Mesenchymal stem cell (in vitro differentiated cells and primary cell): ENCODE measurements at regions not wholly inside any gene's neighbourhood (a gene's known extent, or its start where the extent isn't known, plus 50 kb on each side); places are given as distances from the start of the nearest gene placed in this dataset.

Experiments used
- DNase-seq: peaks from one replicate; pipeline ENCODE4 v3.0.0-alpha.2; 2013
- H2AFZ ChIP-seq: one replicate; pipeline ENCODE4 v1.6.1; 2013; ENCODE audit warnings: low read depth, mild to moderate bottlenecking, control low read depth, inconsistent platforms, low read length, moderate library complexity
- H2AK5ac ChIP-seq: 2 replicates; pipeline ENCODE4 v1.6.1; 2013; ENCODE audit warnings: low read length, moderate library complexity, mild to moderate bottlenecking, inconsistent platforms; ENCODE audit not compliant: severe bottlenecking
- H2BK120ac ChIP-seq: one replicate; pipeline ENCODE4 v1.6.1; 2013; ENCODE audit warnings: low read depth, mild to moderate bottlenecking, inconsistent platforms, low read length, moderate library complexity
- H2BK12ac ChIP-seq, 2 experiments: one replicate each; pipeline ENCODE4 v1.6.1; 2013; ENCODE audit warnings: inconsistent platforms in 2 of 2, low read length in 2 of 2, mild to moderate bottlenecking in 2 of 2, moderate library complexity in 2 of 2, control low read depth in 1 of 2
- H2BK15ac ChIP-seq: one replicate; pipeline ENCODE4 v1.6.1; 2013; ENCODE audit warnings: mild to moderate bottlenecking, low read depth, inconsistent platforms; ENCODE audit not compliant: poor library complexity, severe bottlenecking
- H2BK5ac ChIP-seq: 2 replicates; pipeline ENCODE4 v1.6.1; 2013; ENCODE audit warnings: low read depth, mild to moderate bottlenecking, low read length, control low read depth, inconsistent platforms; ENCODE audit not compliant: poor library complexity, severe bottlenecking
- H3K14ac ChIP-seq, 2 experiments: one replicate each; pipeline ENCODE4 v1.6.1; 2013; ENCODE audit warnings: inconsistent platforms in 2 of 2, low read length in 2 of 2, control low read depth in 1 of 2, mild to moderate bottlenecking in 1 of 2, moderate library complexity in 1 of 2
- H3K18ac ChIP-seq, 2 experiments: one replicate each; pipeline ENCODE4 v1.6.1; 2013; ENCODE audit warnings: inconsistent platforms in 2 of 2, low read length in 2 of 2, control low read depth in 1 of 2, low read depth in 1 of 2, mild to moderate bottlenecking in 1 of 2
- H3K23ac ChIP-seq, 2 experiments: one replicate each; pipeline ENCODE4 v1.6.1; 2013; ENCODE audit warnings: inconsistent platforms in 2 of 2, low read length in 2 of 2, mild to moderate bottlenecking in 2 of 2, moderate library complexity in 2 of 2, control low read depth in 1 of 2
- H3K27ac ChIP-seq: 2 replicates; pipeline ENCODE4 v1.5.1; 2013; ENCODE audit warnings: mild to moderate bottlenecking, moderate library complexity, low read length, control low read depth, inconsistent platforms; ENCODE audit not compliant: poor library complexity, severe bottlenecking
- H3K27me3 ChIP-seq, 2 experiments: 2 replicates each; pipeline versions ENCODE4 v1.6.1 to v1.7.0; 2013; ENCODE audit warnings: low read length in 2 of 2, mild to moderate bottlenecking in 2 of 2, moderate library complexity in 2 of 2, control low read depth in 1 of 2, inconsistent platforms in 1 of 2; ENCODE audit not compliant: control insufficient read depth in 1 of 2, insufficient read depth in 1 of 2
- H3K36me3 ChIP-seq, 2 experiments: 2 replicates each; pipeline versions ENCODE4 v1.6.1 to v1.7.0; 2013; ENCODE audit warnings: low read length in 2 of 2, control low read depth in 1 of 2, inconsistent platforms in 1 of 2, low read depth in 1 of 2, mild to moderate bottlenecking in 1 of 2; ENCODE audit not compliant: insufficient read depth in 2 of 2, control insufficient read depth in 1 of 2
- H3K4ac ChIP-seq, 2 experiments: one replicate each; pipeline ENCODE4 v1.6.1; 2013; ENCODE audit warnings: inconsistent platforms in 2 of 2, low read length in 2 of 2, mild to moderate bottlenecking in 2 of 2, moderate library complexity in 2 of 2, control low read depth in 1 of 2, low read depth in 1 of 2
- H3K4me1 ChIP-seq: 2 replicates; pipeline ENCODE4 v1.6.1; 2013; ENCODE audit warnings: low read depth, low read length, control low read depth; ENCODE audit not compliant: control insufficient read depth, insufficient read depth
- H3K4me2 ChIP-seq: 2 replicates; pipeline ENCODE4 v1.6.1; 2013; ENCODE audit warnings: low read length, mild to moderate bottlenecking, inconsistent platforms; ENCODE audit not compliant: poor library complexity, severe bottlenecking
- H3K4me3 ChIP-seq, 2 experiments: 2 replicates each; pipeline versions ENCODE4 v1.5.1 to v1.7.0; 2013; ENCODE audit warnings: low read length in 2 of 2, mild to moderate bottlenecking in 2 of 2, control low read depth in 1 of 2, low read depth in 1 of 2; ENCODE audit not compliant: insufficient read depth in 1 of 2
- H3K79me1 ChIP-seq: replicated peaks from 2 replicates; pipeline ENCODE4 v1.6.1; 2013; ENCODE audit warnings: mild to moderate bottlenecking, control low read depth, low read length, inconsistent platforms; ENCODE audit not compliant: poor library complexity, severe bottlenecking
- H3K9ac ChIP-seq: 2 replicates; pipeline ENCODE4 v1.7.0; 2013; ENCODE audit warnings: mild to moderate bottlenecking, low read length, moderate library complexity
- H3K9me3 ChIP-seq: 2 replicates; pipeline ENCODE4 v1.7.0; 2013; ENCODE audit warnings: mild to moderate bottlenecking, low read length; ENCODE audit not compliant: control insufficient read depth
- H4K8ac ChIP-seq: one replicate; pipeline ENCODE4 v1.6.1; 2013; ENCODE audit warnings: inconsistent platforms, mild to moderate bottlenecking, low read length, moderate library complexity
- H4K91ac ChIP-seq: one replicate; pipeline ENCODE4 v1.6.1; 2013; ENCODE audit warnings: mild to moderate bottlenecking, low read length, inconsistent platforms
- WGBS: methylation state at CpG from one replicate; pipeline ENCODE4 v1.1.7; 2013; ENCODE audit warnings: mixed read lengths; 5-methylcytosine and 5-hydroxymethylcytosine counted together

DNA sequence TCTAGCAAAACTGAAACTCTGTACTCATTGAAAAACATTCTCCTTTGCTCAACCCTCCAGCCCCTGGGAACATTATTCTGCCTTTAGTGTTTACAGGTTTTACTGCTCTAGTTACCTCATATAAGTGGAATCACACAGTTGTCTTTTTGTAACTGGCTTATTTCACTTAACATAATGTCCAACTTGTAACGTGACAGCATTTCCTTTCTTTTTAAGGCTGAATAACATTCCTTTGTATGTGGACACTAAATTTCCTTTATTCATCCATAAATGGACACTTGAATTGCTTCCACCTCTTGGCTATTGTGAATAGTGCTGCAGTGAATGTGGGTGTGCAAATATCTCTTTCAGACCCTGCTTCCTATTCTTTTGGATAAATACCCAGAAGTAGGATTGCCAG lies 144.9 kb downstream of the ACTR3 start:
- no peak overlapping the region for H2BK12ac ChIP-seq

GRCh38 chr2:114038710-114039109 lies 148.8 kb downstream of the ACTR3 start:
- no peak overlapping the region for H3K4me3 ChIP-seq
- H3K9me3 ChIP-seq, result no peaks in the 10 kb centered on the region
- no peaks in the 10 kb centered on the region for H3K36me3 ChIP-seq
- peaks cover 3 to 5% of the 10 kb centered on the region in 2 experiments for H3K27me3 ChIP-seq
- no peaks in the 10 kb centered on the region for H3K79me1 ChIP-seq
- no peak overlapping the region for H3K23ac ChIP-seq
- H3K4ac ChIP-seq, result no peak overlapping the region
- H4K91ac ChIP-seq, result no peak overlapping the region
- H2AK5ac ChIP-seq, result no peak overlapping the region
- H3K9ac ChIP-seq, result no peak overlapping the region
- no peak overlapping the region for H2BK5ac ChIP-seq
- H4K8ac ChIP-seq, result no peak overlapping the region
- no peak overlapping the region for H3K4me2 ChIP-seq
- no peak overlapping the region for H3K18ac ChIP-seq
- no peaks in the 10 kb centered on the region for H3K4me1 ChIP-seq
- no peak overlapping the region for H2BK15ac ChIP-seq
- WGBS, result 81% methylated on average over 3 of the region's 3 CpGs
- no peak overlapping the region for H3K27ac ChIP-seq
- no peak overlapping the region for H2AFZ ChIP-seq
- H3K14ac ChIP-seq, result no peak overlapping the region
- DNase-seq, result no peak
- no peak overlapping the region for H2BK120ac ChIP-seq
- H2BK12ac ChIP-seq, result no peak overlapping the region

More for the DNA sequence above, 144.9 kb downstream of the ACTR3 start:
- Histone ChIP-seq H3K4me2 (no peak overlapping the region), H4K91ac (no peak overlapping the region), H2AK5ac (no peak overlapping the region), H3K36me3 (no peaks in the 10 kb centered on the region), H3K79me1 (no peaks in the 10 kb centered on the region), H3K9ac (no peak overlapping the region), H3K4me3 (no peak overlapping the region), H3K4ac (no peak overlapping the region), H2AFZ (no peak overlapping the region), H3K23ac (no peak overlapping the region), H3K9me3 (no peaks in the 10 kb centered on the region), H2BK5ac (no peak overlapping the region), H2BK15ac (no peak overlapping the region), H2BK120ac (no peak overlapping the region), H3K18ac (no peak overlapping the region), H3K27me3 (peaks cover 8 to 13% of the 10 kb centered on the region in 2 experiments), H4K8ac (no peak overlapping the region), H3K4me1 (no peaks in the 10 kb centered on the region), H3K27ac (no peak overlapping the region), H3K14ac (no peak overlapping the region)
- DNase-seq, result no peak
- no CpG with 5 or more reads among the region's 1 CpG for WGBS

GRCh38 chr2:114039677-114040076 lies 149.8 kb downstream of the ACTR3 start:
- no peak overlapping the region for H2AK5ac ChIP-seq
- no peak overlapping the region for H3K4ac ChIP-seq
- no peak overlapping the region for H3K4me2 ChIP-seq
- H4K91ac ChIP-seq, result no peak overlapping the region
- peaks cover 0 to 3% of the 10 kb centered on the region in 2 experiments for H3K27me3 ChIP-seq
- H2BK120ac ChIP-seq, result no peak overlapping the region
- H2BK12ac ChIP-seq, result no peak overlapping the region
- no peak overlapping the region for H3K18ac ChIP-seq
- H3K9ac ChIP-seq, result no peak overlapping the region
- no peak overlapping the region for H2AFZ ChIP-seq
- H3K4me3 ChIP-seq, result no peak overlapping the region
- no peak overlapping the region for H3K23ac ChIP-seq
- H3K9me3 ChIP-seq, result no peaks in the 10 kb centered on the region
- H3K14ac ChIP-seq, result no peak overlapping the region
- no peak overlapping the region for H2BK5ac ChIP-seq
- no peak for DNase-seq
- no peaks in the 10 kb centered on the region for H3K4me1 ChIP-seq
- no peaks in the 10 kb centered on the region for H3K36me3 ChIP-seq
- H2BK15ac ChIP-seq, result no peak overlapping the region
- no peak overlapping the region for H4K8ac ChIP-seq
- H3K79me1 ChIP-seq, result no peaks in the 10 kb centered on the region
- no peak overlapping the region for H3K27ac ChIP-seq
- WGBS, result 53% methylated on average over 2 of the region's 2 CpGs

- no peaks in the 10 kb centered on the region for H3K4me1 ChIP-seq
Observed at GRCh38 chr2:114040826-114041225, 150.9 kb downstream of the ACTR3 start.

More at GRCh38 chr2:114040826-114041225, 150.9 kb downstream of the ACTR3 start:
- Histone ChIP-seq H3K14ac (no peak overlapping the region), H3K79me1 (no peaks in the 10 kb centered on the region), H3K36me3 (no peaks in the 10 kb centered on the region), H3K4me2 (no peak overlapping the region), H2AFZ (no peak overlapping the region), H3K27ac (no peak overlapping the region), H3K9me3 (no peaks in the 10 kb centered on the region), H2BK120ac (no peak overlapping the region), H4K8ac (no peak overlapping the region), H2BK5ac (no peak overlapping the region), H2AK5ac (no peak overlapping the region), H3K4me3 (no peak overlapping the region), H3K27me3 (peaks cover 0 to 3% of the 10 kb centered on the region in 2 experiments), H2BK12ac (no peak overlapping the region), H2BK15ac (no peak overlapping the region), H3K23ac (no peak overlapping the region), H4K91ac (no peak overlapping the region), H3K9ac (no peak overlapping the region), H3K18ac (no peak overlapping the region), H3K4ac (no peak overlapping the region)
- no peak for DNase-seq
- 75% methylated on average over 7 of the region's 7 CpGs for WGBS
